NCI-H1417 treated with DMSO at 0.1 percent for 48 hours (cell line): ENCODE measurements at regions not wholly inside any gene's neighbourhood (a gene's known extent, or its start where the extent isn't known, plus 50 kb on each side); places are given as distances from the start of the nearest gene placed in this dataset.

ENCODE experiments used
- DNase-seq: peaks from one replicate; lab custom pipeline; 2025; lab: John Stamatoyannopoulos, UW

DNA sequence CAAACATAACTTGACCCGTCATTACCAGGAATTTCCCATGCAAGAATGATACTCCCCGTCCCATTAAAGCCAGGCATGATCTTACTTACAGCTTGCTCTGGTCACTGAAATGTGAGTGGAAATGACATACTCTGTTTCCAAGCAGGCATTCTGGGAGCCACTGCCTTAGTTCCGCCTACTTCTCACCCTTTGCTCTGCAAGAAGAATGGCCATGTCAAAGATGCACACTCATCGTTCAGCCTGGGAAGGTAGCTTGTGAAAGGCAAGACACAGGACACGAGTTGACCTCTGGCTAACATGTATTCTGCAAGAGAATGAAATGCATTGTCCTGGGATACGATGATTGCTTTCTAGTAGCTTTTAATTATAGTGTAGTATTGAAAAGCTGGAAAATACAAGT, 1144.4 kb downstream of the NLGN4X start:
- no peak for DNase-seq

DNA sequence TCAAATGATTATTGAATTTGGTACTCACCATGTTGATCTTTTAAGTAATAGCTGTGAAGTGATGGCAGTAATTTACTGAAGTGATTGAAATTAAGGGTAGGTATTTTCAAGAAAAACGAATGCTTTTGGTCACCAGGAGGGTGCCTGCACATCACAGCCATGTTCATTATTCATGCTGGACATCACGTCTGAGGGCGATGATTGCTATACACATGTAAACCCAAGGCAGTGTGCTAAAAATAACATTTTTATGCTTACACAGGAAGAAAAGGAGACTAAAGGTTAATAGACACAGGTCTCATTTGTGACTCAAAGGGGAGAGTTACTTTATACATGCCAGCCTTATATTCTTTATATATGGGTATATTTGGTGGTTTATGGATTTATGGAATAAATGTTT, 1146.0 kb downstream of the NLGN4X start:
- no peak for DNase-seq

DNA sequence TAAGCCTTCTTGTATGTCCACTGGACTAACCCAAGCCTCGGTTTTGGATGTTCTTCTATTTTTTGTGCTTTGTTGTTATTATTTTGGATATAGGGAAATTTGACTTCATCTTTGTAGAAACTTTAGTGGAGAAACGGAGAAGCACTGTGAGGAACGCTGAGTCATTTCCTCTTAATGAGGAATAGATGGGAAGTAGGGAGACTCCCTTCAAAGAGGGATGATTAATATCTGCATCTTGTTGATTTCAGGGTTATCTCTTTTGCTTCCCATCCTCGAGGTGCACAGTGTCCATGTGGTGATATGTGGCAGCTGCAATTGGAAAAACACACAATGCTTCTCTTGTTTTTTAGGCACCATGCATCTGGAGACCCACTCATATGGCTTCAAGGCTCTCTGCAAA, 1147.9 kb downstream of the NLGN4X start:
- DNase-seq, result no peak

DNA sequence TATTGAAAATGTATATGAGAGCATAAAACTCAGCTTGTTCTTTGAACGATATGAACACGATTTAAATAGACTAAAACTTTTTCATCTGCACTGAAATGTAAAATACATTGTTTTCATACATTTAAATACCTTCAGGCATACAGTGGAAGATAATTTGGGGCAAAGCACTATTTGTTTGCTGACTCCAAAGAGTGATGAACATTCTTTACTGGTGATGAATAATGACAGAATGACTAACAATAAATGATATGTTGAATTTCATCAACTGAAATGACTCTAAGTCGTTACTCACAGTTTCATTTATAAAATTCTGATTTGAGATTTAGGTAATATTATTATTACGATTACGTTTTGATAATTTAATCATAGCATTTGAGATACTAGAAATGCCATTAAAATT, 1160.1 kb downstream of the NLGN4X start:
- no peak for DNase-seq

DNA sequence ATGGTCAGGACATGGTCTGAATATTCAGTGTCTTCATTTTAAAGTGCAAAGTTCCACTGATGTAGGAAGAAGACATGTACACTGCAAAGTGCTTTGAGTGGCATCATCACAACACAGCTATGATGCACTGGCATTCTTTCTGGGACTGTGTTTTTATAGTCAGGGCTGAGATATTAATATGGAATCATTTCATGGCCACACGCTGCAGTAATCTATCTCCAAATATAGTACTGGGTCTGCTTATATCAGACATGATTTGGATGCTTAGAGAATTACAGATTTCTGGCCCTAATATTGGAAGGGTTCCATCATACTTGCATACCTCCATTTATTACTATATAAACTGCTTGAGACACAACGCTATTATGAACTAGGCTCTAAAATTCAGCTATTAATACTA, 1170.9 kb downstream of the NLGN4X start:
- no peak for DNase-seq

DNA sequence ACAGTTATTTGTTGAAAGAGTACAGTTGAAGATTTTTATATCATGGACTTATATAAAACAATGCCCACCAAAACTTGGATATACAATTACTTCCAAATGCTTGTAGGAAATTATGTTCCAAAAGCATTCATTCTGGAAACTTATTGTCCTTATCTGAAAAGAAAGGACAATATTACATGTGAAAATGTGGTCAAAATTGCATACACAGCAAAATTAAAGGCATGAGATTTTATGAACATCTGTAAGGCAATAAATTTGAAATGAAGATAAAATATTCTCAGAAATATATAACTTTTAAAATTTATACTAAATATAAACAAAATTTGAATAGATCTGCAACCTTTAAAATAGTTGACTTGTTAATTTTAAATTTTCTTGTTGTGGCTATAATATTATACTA, 1173.8 kb downstream of the NLGN4X start:
- DNase-seq, result no peak

DNA sequence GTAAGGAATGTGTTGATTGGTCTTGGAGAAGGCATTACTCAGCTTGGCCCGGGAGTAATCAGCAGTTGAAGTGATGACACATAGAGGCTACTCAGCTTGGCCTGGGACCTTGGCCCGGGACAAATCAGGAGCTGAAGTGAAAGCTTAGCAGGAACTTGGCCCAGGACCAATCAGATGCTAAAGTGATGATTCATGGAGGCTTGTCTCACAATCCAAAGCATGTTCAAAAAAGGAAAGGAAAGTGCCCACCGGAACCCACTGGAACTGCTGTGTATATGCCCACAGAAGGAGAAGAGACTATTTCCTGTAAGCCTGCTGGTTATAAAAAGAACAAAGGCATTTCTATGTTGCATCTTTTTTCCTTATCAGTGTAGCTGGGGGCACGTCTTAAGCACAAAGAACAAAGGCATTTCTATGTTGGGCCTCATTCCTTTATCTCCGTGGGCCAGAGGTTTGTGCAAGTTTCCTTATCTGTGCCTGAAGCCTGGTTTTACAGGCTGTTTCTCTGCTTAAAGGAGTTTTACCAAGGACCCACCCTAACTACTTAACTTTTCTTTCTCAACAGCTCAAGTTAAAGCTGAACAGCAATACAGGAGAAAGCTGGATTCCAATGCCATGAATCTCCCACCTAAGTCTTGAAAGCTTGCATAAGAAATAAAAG, 1176.7 kb downstream of the NLGN4X start:
- no peak for DNase-seq

DNA sequence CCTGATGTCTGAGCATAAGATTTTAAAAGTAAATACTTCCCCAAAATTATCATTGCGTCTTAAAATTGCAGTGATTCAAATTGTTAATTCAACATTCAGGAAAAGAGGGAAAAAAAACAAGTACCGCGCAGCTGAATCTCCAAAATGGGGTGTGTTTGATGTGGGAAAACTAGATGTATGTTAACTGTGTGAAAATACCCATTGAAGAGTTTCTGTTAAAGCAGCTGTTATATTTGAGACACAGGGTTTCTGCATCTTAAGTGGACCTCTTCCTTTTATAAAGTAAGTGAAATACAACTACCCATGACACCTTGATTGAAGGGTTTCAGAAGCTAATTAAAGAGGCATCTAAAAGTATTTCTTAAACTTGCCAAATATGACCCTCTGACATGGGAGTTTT, 1186.1 kb downstream of the NLGN4X start:
- no peak for DNase-seq

DNA sequence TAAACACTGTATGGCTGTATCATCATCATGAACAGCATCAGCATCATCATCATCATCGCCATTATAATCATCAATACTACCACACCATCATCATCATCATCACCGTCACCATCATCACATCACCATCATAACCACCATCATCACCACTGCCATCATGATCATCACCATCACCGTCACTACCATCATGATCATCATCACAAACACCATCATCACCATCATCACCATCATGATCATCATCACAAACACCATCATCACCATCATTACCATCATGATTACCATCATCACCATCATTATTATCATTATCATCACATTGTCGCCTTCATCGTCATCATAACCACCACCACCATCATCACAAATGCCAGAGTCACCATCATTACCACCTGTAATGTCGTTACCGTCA, 1196.9 kb downstream of the NLGN4X start:
- DNase-seq, result no peak

- no peak for DNase-seq
These were observed 1213.2 kb downstream of the NLGN4X start for GRCh38 chrX:5015451-5015850.

GRCh38 chrX:4994855-4995254, 1233.8 kb downstream of the NLGN4X start:
- DNase-seq, result no peak

DNA sequence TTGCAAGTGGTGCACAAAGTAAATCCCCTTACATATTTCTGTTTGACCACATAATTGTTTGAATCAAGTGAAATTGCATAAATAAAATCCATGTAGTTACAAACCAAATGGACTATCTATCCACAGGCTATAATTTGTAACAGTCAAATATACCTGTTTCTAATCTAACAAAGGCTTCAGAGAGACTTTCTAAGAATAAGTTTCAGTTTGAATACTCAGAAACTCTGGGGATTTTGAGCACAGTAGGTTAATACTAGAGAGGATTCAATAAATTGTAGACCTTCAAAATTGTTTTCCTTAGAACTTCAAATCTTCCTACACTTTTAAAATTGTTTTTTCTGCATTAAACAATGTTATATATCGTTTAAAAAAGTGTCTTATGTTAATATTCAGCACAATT, 1250.1 kb downstream of the NLGN4X start:
- no peak for DNase-seq

DNA sequence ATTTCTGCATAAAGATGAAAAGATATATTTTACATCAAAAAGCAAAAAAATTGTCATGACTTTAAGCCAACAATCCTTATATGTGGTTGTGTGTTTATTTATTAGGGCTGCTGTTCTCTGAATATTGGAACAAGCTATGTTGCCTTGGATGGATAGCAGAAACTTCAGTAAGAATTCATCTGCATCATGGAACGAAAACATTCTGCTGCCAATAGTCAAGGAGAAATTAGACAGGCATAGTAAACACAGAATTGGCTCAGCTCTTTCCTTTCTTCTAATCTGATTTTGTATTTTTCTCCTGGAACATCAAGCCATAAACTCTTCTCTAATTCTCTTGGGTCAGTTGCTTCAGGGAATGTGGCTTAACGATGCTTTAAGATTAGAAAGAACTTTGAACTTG, 1257.0 kb downstream of the NLGN4X start:
- no peak for DNase-seq

DNA sequence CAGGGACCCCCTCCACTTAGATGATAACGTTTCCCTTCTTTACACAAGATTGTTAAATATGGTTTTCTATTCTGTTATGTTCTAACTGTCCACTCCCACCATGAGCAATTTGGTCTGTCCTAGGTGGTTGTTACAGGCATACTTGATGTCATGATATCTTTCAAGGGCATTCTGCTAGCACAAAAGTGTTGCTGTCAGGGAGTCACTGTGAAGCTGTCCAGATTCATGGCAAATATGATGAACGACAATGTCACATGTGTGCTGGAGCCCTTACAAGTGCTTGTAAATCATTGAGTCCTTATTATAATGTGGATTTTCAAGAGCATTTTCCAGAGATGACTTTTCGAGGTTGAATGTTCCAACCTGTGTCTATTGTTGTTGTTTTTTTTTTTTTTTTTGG, 1250.7 kb upstream of the PRKX start:
- no peak for DNase-seq

DNA sequence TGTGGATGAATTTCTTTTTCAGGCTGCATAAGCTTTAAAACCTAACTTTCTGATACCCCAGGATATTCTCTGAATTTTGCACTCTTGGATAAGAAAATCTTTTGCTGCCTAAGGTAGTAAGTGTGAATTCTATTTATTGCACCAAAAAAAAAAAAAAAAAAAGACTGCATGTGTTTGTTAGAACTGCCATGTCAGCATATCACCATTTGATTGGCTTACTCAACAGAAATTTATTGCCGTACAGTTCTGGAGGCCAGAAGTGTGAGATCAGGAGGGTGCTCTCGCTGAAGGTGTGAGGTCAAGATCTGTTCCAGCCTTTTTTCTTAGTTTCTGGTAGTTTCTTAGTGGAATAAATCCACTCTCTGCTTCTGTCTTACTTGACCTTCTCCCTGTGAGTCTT, 1250.0 kb upstream of the PRKX start:
- DNase-seq, result no peak

- no peak for DNase-seq
These were observed 1231.3 kb upstream of the PRKX start for GRCh38 chrX:4944767-4945166.

DNA sequence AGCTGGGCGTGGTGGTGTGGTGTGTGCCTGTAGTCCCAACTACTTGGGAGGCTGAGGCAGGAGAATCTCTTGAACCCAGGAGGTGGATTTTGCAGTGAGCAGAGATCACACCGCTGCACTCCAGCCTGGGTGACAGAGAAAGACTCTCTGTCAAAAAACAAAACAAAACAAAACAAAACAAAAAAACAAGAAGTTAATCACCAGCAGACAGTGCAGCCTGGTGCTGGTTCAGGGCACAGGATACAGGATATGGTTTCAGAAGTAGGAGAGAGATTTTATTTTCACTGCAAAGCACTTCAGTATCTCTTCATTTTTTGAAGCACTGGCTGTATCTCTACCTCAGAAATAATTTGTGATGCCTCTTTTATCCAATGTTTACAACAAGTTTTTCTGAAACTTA, 1222.9 kb upstream of the PRKX start:
- DNase-seq, result no peak

GRCh38 chrX:4935846-4936245, 1222.4 kb upstream of the PRKX start:
- no peak for DNase-seq

GRCh38 chrX:4935401-4935800, 1222.0 kb upstream of the PRKX start:
- no peak for DNase-seq

DNA sequence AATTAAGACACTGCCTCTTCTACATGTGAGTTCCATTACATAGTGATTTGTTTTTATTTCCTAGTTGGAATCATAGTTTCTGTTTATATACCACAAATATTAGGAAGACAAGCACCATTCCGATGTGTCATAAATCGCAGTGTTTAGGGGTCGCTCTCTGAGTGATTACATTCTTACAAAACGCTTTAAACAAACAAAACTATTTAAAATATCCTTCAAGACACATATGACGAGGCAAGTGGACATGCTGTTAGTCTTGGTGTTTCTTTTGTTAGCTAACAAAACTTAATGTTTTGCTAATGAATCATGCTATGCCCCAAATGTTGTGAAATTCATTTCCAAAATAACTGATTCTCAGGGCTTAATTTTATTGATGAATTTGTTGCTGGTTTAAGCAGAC, 1219.3 kb upstream of the PRKX start:
- no peak for DNase-seq

DNA sequence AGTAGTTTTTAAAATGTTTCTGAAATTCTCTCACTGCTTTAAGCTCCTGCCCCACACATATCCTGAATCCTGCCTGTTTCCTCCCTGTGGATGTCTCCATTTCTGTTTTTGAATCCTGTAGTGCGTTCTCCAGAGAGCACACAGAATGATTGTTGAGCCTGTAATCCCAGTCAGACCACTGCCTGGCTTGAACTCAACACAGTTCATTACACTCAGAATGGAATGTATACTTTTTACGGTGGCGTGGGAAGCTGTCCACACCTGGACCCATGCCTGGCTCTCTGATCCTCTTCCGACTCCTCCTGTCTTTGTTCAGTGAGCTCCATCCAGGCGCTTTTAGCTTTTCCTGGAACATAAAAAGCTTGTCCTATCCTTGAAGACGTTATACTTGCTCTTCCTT, 1217.0 kb upstream of the PRKX start:
- DNase-seq, result no peak

- DNase-seq, result no peak
These were observed 1212.5 kb upstream of the PRKX start for GRCh38 chrX:4925911-4926310.

GRCh38 chrX:4909348-4909747, 1195.9 kb upstream of the PRKX start:
- DNase-seq, result no peak

DNA sequence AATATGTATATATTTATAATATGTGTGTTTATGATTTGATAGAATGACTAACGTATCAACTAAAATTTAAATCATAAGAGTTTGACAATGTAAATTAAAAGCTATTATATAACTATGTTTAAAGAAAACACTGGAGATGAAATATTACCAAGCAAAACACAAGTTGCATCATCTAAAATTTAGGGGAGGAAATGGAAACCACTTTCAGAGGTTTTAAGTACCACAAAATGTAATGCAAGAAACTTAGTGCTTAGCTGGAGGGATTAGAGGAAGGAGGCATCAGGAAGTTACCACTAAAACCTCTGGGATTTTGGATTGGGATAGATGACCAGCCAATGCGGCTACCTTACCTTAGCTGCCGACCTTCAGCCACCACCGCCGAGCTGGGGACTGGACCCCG, 1192.1 kb upstream of the PRKX start:
- no peak for DNase-seq

DNA sequence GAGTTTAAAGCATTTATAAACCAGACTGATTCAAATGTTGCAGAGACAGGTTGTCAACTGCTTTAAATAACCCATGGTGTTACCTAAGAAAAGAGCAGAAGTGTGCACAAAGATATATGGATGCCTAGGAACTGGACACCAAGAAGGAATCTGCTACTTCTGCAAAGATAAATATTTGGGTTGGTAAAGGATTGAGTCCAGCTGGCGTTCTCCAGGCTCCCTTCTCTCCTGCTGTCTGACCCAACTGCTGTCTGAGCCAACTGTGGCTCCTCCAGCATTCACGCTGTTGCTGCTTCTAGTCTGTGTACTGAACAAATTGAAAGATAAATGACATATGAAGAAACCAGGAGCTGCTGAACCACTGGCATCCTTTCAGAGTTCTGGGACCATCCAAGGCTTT, 1167.8 kb upstream of the PRKX start:
- no peak for DNase-seq
